ENCODE measurements at regions not wholly inside any gene's neighbourhood (a gene's known extent, or its start where the extent isn't known, plus 50 kb on each side); places are given as distances from the start of the nearest gene placed in this dataset.

- H3K27me3 ChIP-seq (replicated peaks in 2 of 5; ENCODE audit: control insufficient read depth in 4 of 5, insufficient read depth in 5 of 5, low read length in 4 of 5) = peaks cover 0 to 12% (median 0%) of the 10 kb centered on the region in 5 experiments
- H3K4me3 ChIP-seq (ENCODE audit: control insufficient read depth in 1 of 7, extremely low read depth in 1 of 7, insufficient read depth in 4 of 7, low read depth in 2 of 7, low read length in 6 of 7) = no peak overlapping the region
- CTCF ChIA-PET = interaction anchor here (1.3 to 1.5 kb wide), 2 partner anchors 9 to 142 kb away, joined by 3 read pairs; no protein-coding TSS in a partner anchor
- no peaks in the 10 kb centered on the region for H3K36me3 ChIP-seq (ENCODE audit: control insufficient read depth in 4 of 4, insufficient read depth in 4 of 4, low read length in 3 of 4)
- POLR2A ChIA-PET = no interaction called here
- 93% methylated on average over 3 of the region's 5 CpGs for WGBS (ENCODE audit: insufficient coverage)
- H3K9me3 ChIP-seq (ENCODE audit: control extremely low read depth in 1 of 5, control insufficient read depth in 4 of 5, insufficient read depth in 2 of 5, low read depth in 1 of 5, low read length in 4 of 5) = peaks cover 0 to 4% (median 0%) of the 10 kb centered on the region in 5 experiments
- no peak overlapping the region for H3K27ac ChIP-seq (ENCODE audit: insufficient read depth in 1 of 2, low read depth in 1 of 2, low read length in 2 of 2, poor library complexity in 1 of 2, severe bottlenecking in 2 of 2)
- H3K4me1 ChIP-seq (ENCODE audit: control extremely low read depth in 1 of 4, control insufficient read depth in 4 of 4, insufficient read depth in 4 of 4, low read length in 3 of 4) = peaks cover 0 to 23% (median 7%) of the 10 kb centered on the region in 4 experiments
- DNase-seq = no peak
Measured at GRCh38 chr2:234309431-234309830, 187.4 kb downstream of the ARL4C start.

GRCh38 chr2:234308813-234309195 is 188.1 kb downstream of the ARL4C start:
- Histone ChIP-seq H3K4me3 (ENCODE audit: control insufficient read depth in 1 of 7, extremely low read depth in 1 of 7, insufficient read depth in 4 of 7, low read depth in 2 of 7, low read length in 6 of 7) (no peak overlapping the region), H3K4me1 (ENCODE audit: control extremely low read depth in 1 of 4, control insufficient read depth in 4 of 4, insufficient read depth in 4 of 4, low read length in 3 of 4) (peaks cover 0 to 23% (median 7%) of the 10 kb centered on the region in 4 experiments), H3K27ac (ENCODE audit: insufficient read depth in 1 of 2, low read depth in 1 of 2, low read length in 2 of 2, poor library complexity in 1 of 2, severe bottlenecking in 2 of 2) (no peak overlapping the region), H3K36me3 (ENCODE audit: control insufficient read depth in 4 of 4, insufficient read depth in 4 of 4, low read length in 3 of 4) (no peaks in the 10 kb centered on the region), H3K9me3 (ENCODE audit: control extremely low read depth in 1 of 5, control insufficient read depth in 4 of 5, insufficient read depth in 2 of 5, low read depth in 1 of 5, low read length in 4 of 5) (peaks cover 0 to 4% (median 0%) of the 10 kb centered on the region in 5 experiments), H3K27me3 (replicated peaks in 2 of 5; ENCODE audit: control insufficient read depth in 4 of 5, insufficient read depth in 5 of 5, low read length in 4 of 5) (peaks cover 0 to 12% (median 0%) of the 10 kb centered on the region in 5 experiments)
- peak; percentile 84 to 92 (median 91) for DNase-seq
- ChIA-PET CTCF (interaction anchor here (0.8 to 1.5 kb wide), 3 partner anchors 9 to 143 kb away, joined by 3 read pairs; no protein-coding TSS in a partner anchor), POLR2A (interaction anchor here (0.6 to 0.7 kb wide), 3 partner anchors 174 to 1312 kb away, joined by 3 to 5 read pairs (median 4); no protein-coding TSS in a partner anchor)
- 24% methylated on average over 6 of the region's 6 CpGs for WGBS (ENCODE audit: insufficient coverage)

GRCh38 chr2:234308073-234308812 is 188.6 kb downstream of the ARL4C start:
- no peaks in the 10 kb centered on the region for H3K36me3 ChIP-seq (ENCODE audit: control insufficient read depth in 4 of 4, insufficient read depth in 4 of 4, low read length in 3 of 4)
- ChIA-PET POLR2A (interaction anchor here (0.6 to 0.7 kb wide), 3 partner anchors 174 to 1312 kb away, joined by 3 to 5 read pairs (median 4); no protein-coding TSS in a partner anchor), CTCF (interaction anchor here (0.8 to 1.5 kb wide), 3 partner anchors 9 to 143 kb away, joined by 3 read pairs; no protein-coding TSS in a partner anchor)
- H3K27ac ChIP-seq (ENCODE audit: insufficient read depth in 1 of 2, low read depth in 1 of 2, low read length in 2 of 2, poor library complexity in 1 of 2, severe bottlenecking in 2 of 2) = no peak overlapping the region
- H3K4me1 ChIP-seq (ENCODE audit: control extremely low read depth in 1 of 4, control insufficient read depth in 4 of 4, insufficient read depth in 4 of 4, low read length in 3 of 4) = peaks cover 0 to 23% (median 7%) of the 10 kb centered on the region in 4 experiments
- H3K4me3 ChIP-seq (ENCODE audit: control insufficient read depth in 1 of 7, extremely low read depth in 1 of 7, insufficient read depth in 4 of 7, low read depth in 2 of 7, low read length in 6 of 7) = no peak overlapping the region
- 91% methylated on average over 7 of the region's 7 CpGs for WGBS (ENCODE audit: insufficient coverage)
- peaks cover 0 to 12% (median 0%) of the 10 kb centered on the region in 5 experiments for H3K27me3 ChIP-seq (replicated peaks in 2 of 5; ENCODE audit: control insufficient read depth in 4 of 5, insufficient read depth in 5 of 5, low read length in 4 of 5)
- DNase-seq = no peak
- H3K9me3 ChIP-seq (ENCODE audit: control extremely low read depth in 1 of 5, control insufficient read depth in 4 of 5, insufficient read depth in 2 of 5, low read depth in 1 of 5, low read length in 4 of 5) = peaks cover 0 to 4% (median 0%) of the 10 kb centered on the region in 5 experiments

- Histone ChIP-seq H3K27me3 (replicated peaks in 2 of 5; ENCODE audit: control insufficient read depth in 4 of 5, insufficient read depth in 5 of 5, low read length in 4 of 5) (peaks cover 0 to 12% (median 0%) of the 10 kb centered on the region in 5 experiments), H3K4me1 (ENCODE audit: control extremely low read depth in 1 of 4, control insufficient read depth in 4 of 4, insufficient read depth in 4 of 4, low read length in 3 of 4) (peaks cover 0 to 23% (median 7%) of the 10 kb centered on the region in 4 experiments), H3K9me3 (ENCODE audit: control extremely low read depth in 1 of 5, control insufficient read depth in 4 of 5, insufficient read depth in 2 of 5, low read depth in 1 of 5, low read length in 4 of 5) (peaks cover 0 to 4% (median 0%) of the 10 kb centered on the region in 5 experiments), H3K4me3 (ENCODE audit: control insufficient read depth in 1 of 7, extremely low read depth in 1 of 7, insufficient read depth in 4 of 7, low read depth in 2 of 7, low read length in 6 of 7) (no peak overlapping the region), H3K27ac (ENCODE audit: insufficient read depth in 1 of 2, low read depth in 1 of 2, low read length in 2 of 2, poor library complexity in 1 of 2, severe bottlenecking in 2 of 2) (no peak overlapping the region), H3K36me3 (ENCODE audit: control insufficient read depth in 4 of 4, insufficient read depth in 4 of 4, low read length in 3 of 4) (no peaks in the 10 kb centered on the region)
- 87% methylated on average over 3 of the region's 4 CpGs for WGBS (ENCODE audit: insufficient coverage)
- POLR2A ChIA-PET = no interaction called here
- DNase-seq = no peak
- CTCF ChIA-PET = interaction anchor here (0.6 to 1.5 kb wide), 3 partner anchors 13 to 200 kb away, joined by 3 to 4 read pairs (median 3); no protein-coding TSS in a partner anchor
Measured at GRCh38 chr2:234307322-234307961, 189.4 kb downstream of the ARL4C start.

GRCh38 chr2:234306426-234307173 is 190.3 kb downstream of the ARL4C start:
- POLR2A ChIA-PET = no interaction called here
- 98% methylated on average over 5 of the region's 9 CpGs for WGBS (ENCODE audit: insufficient coverage)

GRCh38 chr2:234305846-234306245 is 191.0 kb downstream of the ARL4C start:
- WGBS (ENCODE audit: insufficient coverage) = 72% methylated on average over 4 of the region's 4 CpGs
- CTCF ChIA-PET = interaction anchor here (1.0 to 1.5 kb wide), 2 partner anchors 10 to 11 kb away, joined by 3 to 4 read pairs; no protein-coding TSS in a partner anchor
- no peaks in the 10 kb centered on the region for H3K36me3 ChIP-seq (ENCODE audit: control insufficient read depth in 4 of 4, insufficient read depth in 4 of 4, low read length in 3 of 4)
- POLR2A ChIA-PET = no interaction called here
- H3K4me3 ChIP-seq (ENCODE audit: control insufficient read depth in 1 of 7, extremely low read depth in 1 of 7, insufficient read depth in 4 of 7, low read depth in 2 of 7, low read length in 6 of 7) = no peak overlapping the region
- H3K9me3 ChIP-seq (ENCODE audit: control extremely low read depth in 1 of 5, control insufficient read depth in 4 of 5, insufficient read depth in 2 of 5, low read depth in 1 of 5, low read length in 4 of 5) = peaks cover 0 to 4% (median 0%) of the 10 kb centered on the region in 5 experiments
- no peak for DNase-seq
- peaks cover 0 to 14% (median 0%) of the 10 kb centered on the region in 5 experiments for H3K27me3 ChIP-seq (replicated peaks in 2 of 5; ENCODE audit: control insufficient read depth in 4 of 5, insufficient read depth in 5 of 5, low read length in 4 of 5)
- H3K27ac ChIP-seq (ENCODE audit: insufficient read depth in 1 of 2, low read depth in 1 of 2, low read length in 2 of 2, poor library complexity in 1 of 2, severe bottlenecking in 2 of 2) = no peak overlapping the region
- H3K4me1 ChIP-seq (ENCODE audit: control extremely low read depth in 1 of 4, control insufficient read depth in 4 of 4, insufficient read depth in 4 of 4, low read length in 3 of 4) = peaks cover 0 to 23% (median 7%) of the 10 kb centered on the region in 4 experiments

More at GRCh38 chr2:234306426-234307173, 190.3 kb downstream of the ARL4C start:
- DNase-seq = no peak
- peaks cover 0 to 23% (median 7%) of the 10 kb centered on the region in 4 experiments for H3K4me1 ChIP-seq (ENCODE audit: control extremely low read depth in 1 of 4, control insufficient read depth in 4 of 4, insufficient read depth in 4 of 4, low read length in 3 of 4)
- peaks cover 0 to 4% (median 0%) of the 10 kb centered on the region in 5 experiments for H3K9me3 ChIP-seq (ENCODE audit: control extremely low read depth in 1 of 5, control insufficient read depth in 4 of 5, insufficient read depth in 2 of 5, low read depth in 1 of 5, low read length in 4 of 5)
- H3K36me3 ChIP-seq (ENCODE audit: control insufficient read depth in 4 of 4, insufficient read depth in 4 of 4, low read length in 3 of 4) = no peaks in the 10 kb centered on the region
- H3K4me3 ChIP-seq (ENCODE audit: control insufficient read depth in 1 of 7, extremely low read depth in 1 of 7, insufficient read depth in 4 of 7, low read depth in 2 of 7, low read length in 6 of 7) = no peak overlapping the region
- CTCF ChIA-PET = interaction anchor here (1.0 to 1.5 kb wide), 2 partner anchors 11 to 12 kb away, joined by 3 to 4 read pairs; no protein-coding TSS in a partner anchor
- peaks cover 0 to 14% (median 0%) of the 10 kb centered on the region in 5 experiments for H3K27me3 ChIP-seq (replicated peaks in 2 of 5; ENCODE audit: control insufficient read depth in 4 of 5, insufficient read depth in 5 of 5, low read length in 4 of 5)
- no peak overlapping the region for H3K27ac ChIP-seq (ENCODE audit: insufficient read depth in 1 of 2, low read depth in 1 of 2, low read length in 2 of 2, poor library complexity in 1 of 2, severe bottlenecking in 2 of 2)
